ACC112 (cell line): ENCODE measurements at regions not wholly inside any gene's neighbourhood (a gene's known extent, or its start where the extent isn't known, plus 50 kb on each side); places are given as distances from the start of the nearest gene placed in this dataset.

Experiments used
- H2AFZ ChIP-seq: fragments of 200-600 bp; sonication (generic); one replicate; pipeline ENCODE4 v1.6.0; 2017; ENCODE audit warnings: antibody characterized with exemption, low read length; ENCODE audit not compliant: unreplicated experiment
- H3K27ac ChIP-seq: fragments of 200-600 bp; sonication (generic); 2 replicates; pipeline ENCODE4 v1.5.1; 2014; ENCODE audit warnings: low read depth, mild to moderate bottlenecking, antibody characterized with exemption, low read length, moderate library complexity
- H3K27me3 ChIP-seq: fragments of 200-600 bp; sonication (generic); 2 replicates; pipeline ENCODE4 v1.6.1; 2014; ENCODE audit warnings: mild to moderate bottlenecking, antibody characterized with exemption, low read length, moderate library complexity, mixed read lengths; ENCODE audit not compliant: insufficient read depth
- H3K36me3 ChIP-seq: fragments of 200-600 bp; sonication (generic); 2 replicates; pipeline ENCODE4 v1.6.1; 2016; ENCODE audit warnings: mild to moderate bottlenecking, antibody characterized with exemption, low read length, moderate library complexity, mixed read lengths; ENCODE audit not compliant: insufficient read depth
- H3K4me1 ChIP-seq: fragments of 200-600 bp; sonication (generic); one replicate; pipeline ENCODE4 v1.6.1; 2016; ENCODE audit warnings: low read length, mixed read lengths; ENCODE audit not compliant: insufficient read depth, unreplicated experiment, control insufficient read depth
- H3K4me3 ChIP-seq: fragments of 200-600 bp; sonication (generic); 2 replicates; pipeline ENCODE4 v1.5.1; 2014; ENCODE audit warnings: mild to moderate bottlenecking, low read depth, low read length
- H3K79me2 ChIP-seq: fragments of 200-600 bp; sonication (generic); one replicate; pipeline ENCODE4 v1.6.0; 2016; ENCODE audit warnings: low read length; ENCODE audit not compliant: control insufficient read depth, unreplicated experiment, insufficient read depth

DNA sequence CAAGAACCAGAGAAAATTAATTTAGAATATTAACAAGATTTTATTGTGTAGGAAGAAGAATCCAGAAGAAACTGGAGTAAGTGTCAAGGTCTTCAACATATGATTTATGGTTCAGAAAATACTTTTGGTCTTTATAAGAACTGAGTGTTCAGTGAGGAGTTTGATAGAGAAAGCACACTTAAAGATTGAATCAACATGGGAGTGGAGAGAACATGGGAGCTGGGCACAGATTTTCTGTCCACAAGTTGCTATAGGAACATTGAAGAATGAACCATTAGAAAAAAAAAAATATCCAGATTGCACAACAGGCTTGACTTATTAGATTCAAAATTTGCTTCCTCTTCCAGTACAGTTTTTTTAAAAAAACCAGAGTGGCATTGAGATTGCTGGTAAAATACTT lies 601.2 kb upstream of the GNPDA2 start:
- no peaks in the 10 kb centered on the region for H3K4me1 ChIP-seq
- no peaks in the 10 kb centered on the region for H3K36me3 ChIP-seq
- no peaks in the 10 kb centered on the region for H3K79me2 ChIP-seq
- H2AFZ ChIP-seq: no peak overlapping the region
- H3K4me3 ChIP-seq: no peak overlapping the region
- H3K27me3 ChIP-seq: no peaks in the 10 kb centered on the region
- no peak overlapping the region for H3K27ac ChIP-seq

DNA sequence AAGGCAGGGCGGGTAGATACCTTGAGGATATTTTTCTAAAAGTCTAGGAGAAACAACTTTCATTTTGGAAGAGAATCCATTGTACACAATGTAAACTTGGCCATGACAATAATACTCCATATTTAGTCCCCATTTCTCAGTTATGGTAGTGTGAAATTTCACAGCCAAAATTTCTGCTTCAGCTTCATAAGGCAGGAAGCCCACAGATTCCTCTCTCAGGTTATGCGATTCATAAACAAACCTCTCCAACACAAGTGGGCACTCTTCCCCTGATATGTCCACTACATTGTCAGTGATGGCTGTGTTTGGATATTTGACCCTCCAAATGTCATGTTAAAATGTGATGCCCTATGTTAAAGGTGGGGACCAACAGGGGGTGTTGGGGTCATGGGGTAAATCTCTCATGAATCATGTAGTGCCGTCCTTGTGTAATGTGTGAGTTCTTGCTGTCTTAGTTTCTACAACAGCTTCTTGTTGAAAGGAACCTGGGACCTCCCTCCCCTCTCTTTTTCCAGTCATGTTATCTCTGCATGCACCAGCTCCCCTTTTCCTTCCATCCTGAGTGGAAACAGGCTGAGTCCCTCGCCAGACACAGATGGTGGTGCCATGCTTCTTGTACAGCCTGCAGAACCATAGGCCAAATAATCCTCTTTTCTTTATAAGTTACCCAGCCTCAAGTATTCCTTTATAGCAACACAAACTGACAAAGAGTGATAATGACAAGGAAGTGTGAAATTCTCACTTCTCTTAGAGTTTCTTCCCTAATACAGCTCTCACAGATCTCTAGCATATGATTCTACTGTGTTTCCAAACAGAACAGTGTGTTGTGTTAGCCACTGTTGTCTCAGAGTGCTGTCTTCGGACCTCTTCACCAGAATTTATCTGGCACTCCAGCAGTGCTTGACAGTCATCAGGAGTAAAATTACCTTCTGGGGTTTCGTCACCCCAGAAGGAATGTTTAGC lies 598.4 kb upstream of the GNPDA2 start:
- Histone ChIP-seq H3K36me3 (no peaks in the 10 kb centered on the region), H3K27ac (no peak overlapping the region), H3K79me2 (no peaks in the 10 kb centered on the region), H2AFZ (no peak overlapping the region), H3K27me3 (no peaks in the 10 kb centered on the region), H3K4me3 (no peak overlapping the region), H3K4me1 (no peaks in the 10 kb centered on the region)

DNA sequence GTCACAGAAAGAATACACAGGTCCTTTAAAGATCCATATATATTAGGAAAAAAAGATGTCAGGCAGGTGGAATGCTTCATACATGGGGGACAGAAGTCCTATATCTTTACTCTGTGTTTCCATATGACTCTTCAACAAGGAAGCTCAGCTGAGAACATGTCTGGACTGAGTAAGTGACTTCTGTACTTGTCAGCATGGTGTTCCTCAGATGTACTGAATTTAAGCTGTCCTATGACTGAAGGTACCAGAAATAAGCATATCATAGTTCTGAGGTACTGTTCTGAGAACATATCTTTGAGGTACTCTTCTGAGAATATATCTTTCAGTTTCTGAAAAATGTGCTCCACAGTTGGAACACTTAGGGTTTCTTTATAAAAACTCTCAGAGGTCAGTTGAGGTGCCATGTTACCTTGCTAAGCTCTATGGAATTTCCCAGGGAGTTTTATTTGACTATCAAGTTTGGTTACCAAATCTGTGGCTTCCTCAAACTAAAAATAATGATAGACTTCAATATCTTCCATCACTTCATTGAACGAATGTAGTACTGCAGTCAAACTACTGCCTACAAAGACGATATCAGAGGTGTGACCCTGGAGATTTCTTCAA lies 597.2 kb upstream of the GNPDA2 start:
- Histone ChIP-seq H3K27me3 (no peaks in the 10 kb centered on the region), H3K27ac (no peak overlapping the region), H2AFZ (no peak overlapping the region)

DNA sequence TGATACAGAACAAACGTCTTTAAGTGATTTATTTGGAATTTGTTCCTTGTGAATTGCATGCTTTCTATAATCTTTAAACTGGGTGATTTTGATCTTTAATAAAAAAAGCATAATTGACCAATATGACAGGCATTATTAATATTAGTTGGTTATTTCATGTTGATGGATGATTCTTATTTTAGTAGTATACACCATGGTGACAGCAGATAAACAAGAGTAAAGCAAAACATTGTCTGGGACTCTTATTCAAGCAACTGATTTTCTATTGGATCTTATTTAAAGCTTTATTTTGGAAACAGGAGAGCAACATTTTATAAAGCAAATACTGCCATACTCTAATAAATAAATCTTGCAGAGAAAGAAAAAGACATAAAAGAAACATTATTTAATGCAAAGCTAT lies 591.4 kb upstream of the GNPDA2 start:
- Histone ChIP-seq H3K79me2 (no peaks in the 10 kb centered on the region), H3K4me1 (no peaks in the 10 kb centered on the region), H3K4me3 (no peak overlapping the region), H3K27ac (no peak overlapping the region), H3K27me3 (no peaks in the 10 kb centered on the region), H3K36me3 (no peaks in the 10 kb centered on the region), H2AFZ (no peak overlapping the region)

More for the DNA sequence above, 597.2 kb upstream of the GNPDA2 start:
- Histone ChIP-seq H3K4me3 (no peak overlapping the region), H3K4me1 (no peaks in the 10 kb centered on the region), H3K36me3 (no peaks in the 10 kb centered on the region), H3K79me2 (no peaks in the 10 kb centered on the region)

DNA sequence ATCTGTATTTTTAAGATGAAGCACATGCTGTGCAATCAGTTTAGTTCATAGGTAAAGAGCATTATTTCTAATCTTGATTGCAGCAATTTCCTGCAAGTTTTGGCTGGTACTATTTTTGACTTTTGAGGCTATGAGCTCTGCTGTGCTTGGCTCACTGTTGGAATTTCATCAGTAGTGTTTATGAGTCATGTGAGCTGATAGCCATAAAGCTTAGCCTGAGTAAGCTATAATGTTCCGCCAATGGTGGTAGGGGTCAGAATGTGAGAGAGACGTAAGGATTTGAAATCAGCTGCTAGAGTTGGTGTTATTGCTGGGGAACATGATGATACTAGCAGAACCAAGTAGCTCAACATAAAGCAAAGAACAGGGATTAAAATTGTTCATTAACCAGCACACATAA lies 590.9 kb upstream of the GNPDA2 start:
- no peak overlapping the region for H3K27ac ChIP-seq
- no peak overlapping the region for H2AFZ ChIP-seq
- no peaks in the 10 kb centered on the region for H3K4me1 ChIP-seq
- no peaks in the 10 kb centered on the region for H3K79me2 ChIP-seq
- H3K4me3 ChIP-seq: no peak overlapping the region
- no peaks in the 10 kb centered on the region for H3K27me3 ChIP-seq
- no peaks in the 10 kb centered on the region for H3K36me3 ChIP-seq

DNA sequence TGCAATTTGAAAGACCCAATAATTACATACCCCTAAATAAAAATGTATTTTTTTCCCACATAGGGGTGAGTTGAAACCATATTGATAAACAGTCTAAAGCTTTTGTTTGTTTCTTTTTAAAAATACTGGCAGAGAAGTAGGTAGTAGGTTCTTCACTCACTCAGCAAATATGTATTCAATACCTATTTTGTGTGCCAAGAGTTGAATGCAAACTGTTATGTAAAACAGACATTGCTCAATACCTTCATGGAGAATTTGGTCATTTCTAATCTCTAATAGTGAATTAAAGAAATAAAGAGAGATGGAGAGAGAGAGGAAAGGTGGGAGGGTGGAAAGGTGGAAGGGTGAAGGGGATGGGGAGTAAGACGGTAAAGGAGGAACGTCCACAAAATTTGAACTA lies 589.9 kb upstream of the GNPDA2 start:
- H3K4me3 ChIP-seq: no peak overlapping the region
- no peaks in the 10 kb centered on the region for H3K4me1 ChIP-seq
- no peaks in the 10 kb centered on the region for H3K79me2 ChIP-seq
- no peak overlapping the region for H2AFZ ChIP-seq
- no peaks in the 10 kb centered on the region for H3K36me3 ChIP-seq
- H3K27me3 ChIP-seq: no peaks in the 10 kb centered on the region
- no peak overlapping the region for H3K27ac ChIP-seq

DNA sequence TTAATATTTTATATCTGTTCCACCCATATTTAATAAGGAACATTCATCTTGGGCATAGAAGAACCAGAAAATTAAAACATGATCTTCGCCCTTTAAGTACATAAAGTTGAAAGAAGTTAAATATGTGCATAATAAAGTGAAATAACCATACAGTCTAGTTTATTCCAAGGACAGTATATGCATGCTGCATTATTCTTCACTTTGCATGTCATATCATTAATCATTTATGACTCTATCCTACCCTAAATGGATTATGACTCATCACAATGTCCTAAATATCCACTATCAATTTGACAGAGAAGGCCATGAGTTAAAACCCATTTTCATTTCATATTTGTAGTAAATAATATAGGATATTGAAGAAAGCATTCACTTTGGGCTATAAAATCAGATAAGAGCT lies 576.5 kb upstream of the GNPDA2 start:
- no peaks in the 10 kb centered on the region for H3K79me2 ChIP-seq
- no peak overlapping the region for H3K27ac ChIP-seq
- H3K27me3 ChIP-seq: no peaks in the 10 kb centered on the region
- no peaks in the 10 kb centered on the region for H3K4me1 ChIP-seq
- no peaks in the 10 kb centered on the region for H3K36me3 ChIP-seq
- H2AFZ ChIP-seq: no peak overlapping the region
- H3K4me3 ChIP-seq: no peak overlapping the region

DNA sequence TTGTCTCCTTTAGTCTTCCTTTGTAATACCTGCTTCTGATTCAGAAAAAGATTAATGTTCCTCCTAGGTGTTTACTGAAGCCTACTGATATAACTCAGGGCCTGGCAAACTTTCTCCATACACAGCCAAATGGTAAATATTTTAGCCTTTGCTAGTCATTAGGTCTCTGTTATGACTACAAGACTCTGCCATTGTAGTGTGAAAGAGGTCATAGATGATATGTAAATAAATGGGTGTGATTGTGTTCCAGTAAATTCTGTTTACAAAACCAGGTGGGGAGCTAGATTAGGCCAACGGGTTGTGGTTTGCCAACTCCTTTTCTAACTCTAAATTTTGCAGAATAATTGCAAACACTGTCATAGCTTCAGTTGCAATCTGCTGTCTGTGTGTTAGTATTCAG lies 568.1 kb upstream of the GNPDA2 start:
- H3K4me3 ChIP-seq: no peak overlapping the region

DNA sequence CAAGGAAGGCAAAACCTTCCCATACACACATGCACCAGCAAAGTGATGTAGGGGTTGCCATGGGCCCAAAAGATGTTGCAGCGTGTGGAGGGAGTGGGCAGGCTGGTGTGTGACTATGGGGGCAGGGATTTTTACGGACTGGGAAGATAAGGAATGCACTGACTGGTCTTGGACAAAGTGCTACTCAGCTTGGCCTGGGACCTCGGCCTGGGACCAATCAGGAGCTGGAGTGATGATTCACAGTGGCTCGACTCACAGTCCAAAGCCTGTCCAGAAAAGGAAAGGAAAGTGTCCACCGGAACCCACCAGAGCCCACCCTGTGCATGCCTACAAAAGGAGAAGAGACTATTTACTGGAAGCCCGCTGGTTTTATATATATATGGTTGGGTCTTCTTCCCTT lies 567.0 kb upstream of the GNPDA2 start:
- Histone ChIP-seq H3K27ac (no peak overlapping the region), H3K27me3 (no peaks in the 10 kb centered on the region), H3K4me3 (no peak overlapping the region), H2AFZ (no peak overlapping the region), H3K36me3 (no peaks in the 10 kb centered on the region), H3K79me2 (no peaks in the 10 kb centered on the region), H3K4me1 (no peaks in the 10 kb centered on the region)

More for the DNA sequence above, 568.1 kb upstream of the GNPDA2 start:
- no peaks in the 10 kb centered on the region for H3K36me3 ChIP-seq
- no peaks in the 10 kb centered on the region for H3K4me1 ChIP-seq
- no peak overlapping the region for H2AFZ ChIP-seq
- no peaks in the 10 kb centered on the region for H3K79me2 ChIP-seq
- no peak overlapping the region for H3K27ac ChIP-seq
- no peaks in the 10 kb centered on the region for H3K27me3 ChIP-seq

DNA sequence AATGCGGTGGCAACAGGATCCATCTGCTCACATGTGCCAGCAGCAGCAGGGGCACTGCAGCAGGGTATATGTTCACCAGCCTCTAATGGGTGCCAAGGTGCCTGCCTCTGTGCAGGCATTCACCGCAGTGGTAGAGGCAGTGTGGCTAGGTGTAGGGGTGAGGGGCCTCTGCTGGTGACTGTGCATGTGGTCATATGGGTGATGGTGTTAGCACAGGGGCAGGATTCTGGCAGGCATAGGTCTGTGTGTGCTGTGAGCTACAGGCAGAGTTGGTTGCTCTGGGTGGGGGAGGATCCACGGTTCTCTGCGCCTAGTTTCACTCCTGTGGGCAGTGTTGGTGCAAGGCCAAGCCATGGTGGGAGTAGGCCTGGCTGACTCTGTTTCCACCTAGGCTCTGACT lies 566.5 kb upstream of the GNPDA2 start:
- Histone ChIP-seq H3K27ac (no peak overlapping the region), H3K27me3 (no peaks in the 10 kb centered on the region), H3K4me1 (no peaks in the 10 kb centered on the region), H3K36me3 (no peaks in the 10 kb centered on the region), H3K4me3 (no peak overlapping the region), H3K79me2 (no peaks in the 10 kb centered on the region), H2AFZ (no peak overlapping the region)
